ENCODE measurements at regions not wholly inside any gene's neighbourhood (a gene's known extent, or its start where the extent isn't known, plus 50 kb on each side); places are given as distances from the start of the nearest gene placed in this dataset.

GRCh38 chr2:192357217-192357616 is 162.5 kb upstream of the TMEFF2 start:
- no peak for TF ChIP-seq CTCF (IDR thresholded peaks at IDR 0.05; ENCODE audit: low read length)
- TF ChIP-seq EZH2 (optimal IDR thresholded peaks at IDR 0.05; ENCODE audit: low read depth, low read length), result no peak
